SK-N-SH (cell line): ENCODE measurements at regions not wholly inside any gene's neighbourhood (a gene's known extent, or its start where the extent isn't known, plus 50 kb on each side); places are given as distances from the start of the nearest gene placed in this dataset.

ENCODE experiments used
- CTCF ChIA-PET: fragments of 300-600, 350-600 bp; formaldehyde crosslinking; extraction: SDS; loops from one replicate; lab custom pipeline; 2021; lab: Yijun Ruan, JAX
- POLR2A ChIA-PET: fragments of 350-600 bp; sonication (Branson Sonifier 250); formaldehyde crosslinking; extraction: SDS; loops from one replicate; lab custom pipeline; 2020; ENCODE audit warnings: antibody characterized with exemption, inconsistent platforms; lab: Yijun Ruan, JAX
- DNase-seq: peaks from one replicate; pipeline ENCODE4 v3.0.0; 2012
- H2AFZ ChIP-seq: fragments of 200-600 bp; sonication (generic); 2 replicates; pipeline ENCODE4 v1.8.1; 2016; ENCODE audit warnings: antibody characterized with exemption, mild to moderate bottlenecking, low read depth
- H3F3A ChIP-seq: fragments of 200-600 bp; sonication (generic); replicated peaks from 2 replicates; pipeline ENCODE3; 2016; ENCODE audit warnings: antibody characterized with exemption, mild to moderate bottlenecking; ENCODE audit not compliant: insufficient read depth
- H3K27ac ChIP-seq, 2 experiments: fragments of 200-500 bp in 1 of 2; fragments of 200-600 bp in 1 of 2; sonication (Bioruptor generic) in 1 of 2; sonication (generic), shearing (Covaris generic) in 1 of 2; 2 replicates each; pipeline versions ENCODE4 v1.5.1 to v1.6.1; 2014 to 2016; ENCODE audit warnings: low read depth in 2 of 2, inconsistent platforms in 1 of 2, low read length in 1 of 2, mild to moderate bottlenecking in 1 of 2, mixed read lengths in 1 of 2
- H3K27me3 ChIP-seq: fragments of 200-600 bp; sonication (generic), shearing (Covaris generic); 2 replicates; pipeline ENCODE4 v1.6.1; 2016; ENCODE audit warnings: mixed run types; ENCODE audit not compliant: insufficient read depth
- H3K36me3 ChIP-seq, 2 experiments: fragments of 200-500 bp in 1 of 2; fragments of 200-600 bp in 1 of 2; sonication (Bioruptor generic) in 1 of 2; sonication (generic) in 1 of 2; replicated peaks in 1 of 2; 2 replicates each; pipeline versions ENCODE3 to v1.5.1; 2014 to 2016; ENCODE audit warnings: low read length in 1 of 2, mild to moderate bottlenecking in 1 of 2; ENCODE audit not compliant: insufficient read depth in 2 of 2, control insufficient read depth in 1 of 2
- H3K4me1 ChIP-seq, 2 experiments: fragments of 200-500 bp in 1 of 2; fragments of 200-600 bp in 1 of 2; sonication (Bioruptor generic) in 1 of 2; sonication (generic), shearing (Covaris generic) in 1 of 2; 2 replicates each; pipeline versions ENCODE4 v1.5.1 to v1.6.1; 2014 to 2016; ENCODE audit warnings: low read depth in 1 of 2, low read length in 1 of 2, mixed run types in 1 of 2; ENCODE audit not compliant: insufficient read depth in 2 of 2, control insufficient read depth in 1 of 2
- H3K4me2 ChIP-seq: fragments of 200-600 bp; sonication (generic), shearing (Covaris generic); 2 replicates; pipeline ENCODE4 v1.6.1; 2017; ENCODE audit warnings: mixed run types
- H3K4me3 ChIP-seq, 2 experiments: fragments of 200-500 bp in 1 of 2; fragments of 200-600 bp in 1 of 2; sonication (Bioruptor generic) in 1 of 2; sonication (generic), shearing (Covaris generic) in 1 of 2; 2 replicates each; pipeline versions ENCODE4 v1.5.1 to v1.8.1; 2014 to 2016; ENCODE audit warnings: low read depth in 2 of 2, inconsistent platforms in 1 of 2, low read length in 1 of 2, mild to moderate bottlenecking in 1 of 2, mixed read lengths in 1 of 2, moderate library complexity in 1 of 2
- H3K79me2 ChIP-seq: fragments of 200-600 bp; sonication (generic); 2 replicates; pipeline ENCODE4 v1.8.1; 2017; ENCODE audit warnings: mild to moderate bottlenecking; ENCODE audit not compliant: insufficient read depth
- H3K9ac ChIP-seq: fragments of 200-600 bp; sonication (generic); 2 replicates; pipeline ENCODE4 v1.6.1; 2017; ENCODE audit warnings: mixed run types
- H3K9me2 ChIP-seq: fragments of 200-600 bp; sonication (generic); 2 replicates; pipeline ENCODE4 v1.6.1; 2017; ENCODE audit warnings: mixed run types
- H3K9me3 ChIP-seq: fragments of 200-600 bp; sonication (generic); 2 replicates; pipeline ENCODE4 v1.6.1; 2017; ENCODE audit warnings: mixed run types, mild to moderate bottlenecking, moderate library complexity
- H4K20me1 ChIP-seq: fragments of 200-600 bp; sonication (generic); 2 replicates; pipeline ENCODE4 v1.6.1; 2017; ENCODE audit warnings: mild to moderate bottlenecking, mixed run types; ENCODE audit not compliant: insufficient read depth
- ELF1 ChIP-seq: IDR thresholded peaks from 2 replicates; pipeline ENCODE4 v1.4.0; 2012
- EP300 ChIP-seq, 2 experiments: IDR thresholded peaks; 2 replicates each; pipeline versions ENCODE4 v1.4.0 to v1.6.1; 2012; ENCODE audit warnings: borderline replicate concordance in 1 of 2, low read depth in 1 of 2, low read length in 1 of 2
- EZH2phosphoT487 ChIP-seq: fragments of 200-600 bp; sonication (generic); IDR thresholded peaks from 2 replicates; pipeline ENCODE4 v1.6.1; 2017; ENCODE audit warnings: low read depth, mixed run types, mild to moderate bottlenecking, antibody characterized with exemption, moderate library complexity, borderline replicate concordance
- FOXM1 ChIP-seq: IDR thresholded peaks from 2 replicates; pipeline ENCODE4 v1.4.0; 2012; ENCODE audit warnings: low read depth, mild to moderate bottlenecking
- GABPA ChIP-seq: IDR thresholded peaks from 2 replicates; pipeline ENCODE4 v1.4.0; 2012; ENCODE audit warnings: low read depth, mild to moderate bottlenecking
- GATA2 ChIP-seq: sonication (generic); formaldehyde crosslinking; IDR thresholded peaks from 2 replicates; pipeline ENCODE4 v1.5.0; 2020; ENCODE audit warnings: mild to moderate bottlenecking, missing genetic modification reagents
- JUND ChIP-seq: IDR thresholded peaks from 2 replicates; pipeline ENCODE4 v1.4.0; 2012
- MEF2A ChIP-seq: IDR thresholded peaks from 2 replicates; pipeline ENCODE4 v1.4.0; 2012; ENCODE audit warnings: low read depth, borderline replicate concordance
- NRF1 ChIP-seq: IDR thresholded peaks from 2 replicates; pipeline ENCODE4 v1.6.1; 2012; ENCODE audit warnings: low read depth, mild to moderate bottlenecking, low read length
- POLR2AphosphoS5 ChIP-seq: IDR thresholded peaks from 2 replicates; pipeline ENCODE4 v1.6.1; 2012; ENCODE audit warnings: low read depth, low read length
- RCOR1 ChIP-seq: fragments of 150-350 bp; IDR thresholded peaks from 2 replicates; pipeline ENCODE4 v1.6.1; 2017; ENCODE audit warnings: antibody characterized with exemption, low read length
- RFX5 ChIP-seq: IDR thresholded peaks from 2 replicates; pipeline ENCODE4 v1.6.1; 2012; ENCODE audit warnings: mild to moderate bottlenecking, improper control_type of control experiment, low read length
- TCF12 ChIP-seq: IDR thresholded peaks from 2 replicates; pipeline ENCODE4 v1.4.0; 2012
- WGBS: methylation state at CpG from one replicate; pipeline ENCODE4 v1.1.6; 2017; ENCODE audit warnings: low lambda C conversion rate; 5-methylcytosine and 5-hydroxymethylcytosine counted together
- TF ChIP-seq, protein P1 (sequence below): IDR thresholded peaks from 2 replicates; pipeline ENCODE4 v1.4.0; 2012; ENCODE audit warnings: low read depth
- TF ChIP-seq, protein P2 (sequence below): IDR thresholded peaks from 2 replicates; pipeline ENCODE4; 2012
- TF ChIP-seq, protein P3 (sequence below): fragments of 150-350 bp; IDR thresholded peaks from 2 replicates; pipeline ENCODE4 v1.6.1; 2017; ENCODE audit warnings: antibody characterized with exemption, low read length, low read depth, borderline replicate concordance

DNA sequence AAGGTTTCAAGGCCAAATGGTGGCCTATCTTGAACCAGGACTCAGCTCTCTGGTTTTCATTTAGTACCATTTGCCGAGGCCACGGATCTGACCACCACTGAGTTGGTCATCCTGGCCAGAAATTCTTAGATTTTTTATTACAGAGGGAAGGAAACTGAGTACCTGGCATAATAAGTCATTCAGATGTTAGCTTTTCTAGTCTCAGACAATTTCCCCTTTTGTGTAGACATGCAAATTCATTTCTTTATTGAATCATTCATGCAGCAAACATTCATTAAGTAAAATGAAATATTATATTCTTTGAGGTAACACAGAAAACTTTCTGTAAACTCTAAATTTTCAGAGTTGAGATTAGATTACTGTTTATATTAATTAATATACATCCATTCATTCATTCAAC lies 223.7 kb downstream of the PDCD6IP start:
- POLR2A ChIA-PET: no interaction called here
- H3K79me2 ChIP-seq: no peaks in the 10 kb centered on the region

DNA sequence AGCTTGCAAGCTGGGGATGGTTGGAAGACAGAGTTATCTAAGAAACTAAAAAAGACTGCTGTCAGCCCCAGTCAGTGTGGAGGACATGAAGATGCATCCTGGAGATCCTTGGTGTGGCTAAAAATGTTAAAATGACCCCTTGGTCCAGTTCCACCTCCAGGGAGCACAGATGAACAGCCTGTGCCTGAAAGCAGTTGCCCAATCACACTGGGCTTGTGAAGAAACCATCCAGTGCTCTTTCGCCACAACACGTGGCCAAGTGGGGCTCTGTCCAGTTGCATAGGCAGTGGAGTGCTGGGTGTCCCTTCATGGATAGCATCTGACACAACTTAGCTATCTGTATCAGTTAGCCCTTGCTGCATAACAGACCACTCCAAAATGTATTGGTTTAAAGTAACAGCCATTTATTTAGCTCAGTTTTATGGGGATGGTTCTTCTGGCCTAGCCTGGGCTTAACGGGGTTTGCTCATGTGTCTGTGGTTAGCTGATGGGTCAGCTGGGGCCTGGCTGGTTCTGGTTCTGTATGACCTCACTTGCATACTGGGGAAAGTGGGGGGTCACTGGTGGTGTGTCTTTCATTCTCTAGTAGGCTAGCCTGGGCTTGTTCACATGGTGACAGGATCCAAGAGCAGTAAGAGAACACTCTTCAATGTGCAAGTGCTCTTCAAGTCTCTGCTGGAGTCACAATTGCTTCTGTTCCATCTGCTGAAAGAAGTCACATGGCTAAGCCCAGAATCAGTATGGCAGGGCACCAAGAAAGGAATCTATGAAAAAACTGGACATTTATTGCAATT lies 226.2 kb downstream of the PDCD6IP start:
- no peaks in the 10 kb centered on the region for H3K9me2 ChIP-seq
- ChIA-PET CTCF (interaction anchor here (2.4 kb wide), 1 partner anchor 20 kb away, joined by 6 read pairs; no protein-coding TSS in a partner anchor), POLR2A (no interaction called here)
- no peak overlapping the region for H3K4me3 ChIP-seq
- 71% methylated on average over 3 of the region's 3 CpGs for WGBS
- H4K20me1 ChIP-seq: no peaks in the 10 kb centered on the region
- DNase-seq: no peak
- H3K4me1 ChIP-seq: no peaks in the 10 kb centered on the region; a peak in 1 of 4 replicates
- no peak for TF ChIP-seq EZH2phosphoT487
- TF ChIP-seq, protein P1, sequence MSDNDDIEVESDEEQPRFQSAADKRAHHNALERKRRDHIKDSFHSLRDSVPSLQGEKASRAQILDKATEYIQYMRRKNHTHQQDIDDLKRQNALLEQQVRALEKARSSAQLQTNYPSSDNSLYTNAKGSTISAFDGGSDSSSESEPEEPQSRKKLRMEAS: no peak
- no peak for TF ChIP-seq POLR2AphosphoS5
- no peak for TF ChIP-seq ELF1
- H2AFZ ChIP-seq: no peak overlapping the region
- H3K27me3 ChIP-seq: no peaks in the 10 kb centered on the region
- H3K4me2 ChIP-seq: no peak overlapping the region
- H3K9ac ChIP-seq: no peak overlapping the region
- H3K36me3 ChIP-seq: no peaks in the 10 kb centered on the region
- no peaks in the 10 kb centered on the region for H3F3A ChIP-seq
- H3K9me3 ChIP-seq: no peaks in the 10 kb centered on the region
- no peak overlapping the region for H3K27ac ChIP-seq
- H3K79me2 ChIP-seq: no peaks in the 10 kb centered on the region

More for the DNA sequence above, 223.7 kb downstream of the PDCD6IP start:
- H3K27me3 ChIP-seq: no peaks in the 10 kb centered on the region
- no peak overlapping the region for H3K27ac ChIP-seq
- H3K4me3 ChIP-seq: no peak overlapping the region
- H3K36me3 ChIP-seq: no peaks in the 10 kb centered on the region
- H3F3A ChIP-seq: no peaks in the 10 kb centered on the region
- no peak overlapping the region for H2AFZ ChIP-seq
- H3K9me2 ChIP-seq: no peaks in the 10 kb centered on the region
- TF ChIP-seq EZH2phosphoT487 (no peak), TCF12 (no peak), NRF1 (no peak), RCOR1 (no peak), ELF1 (no peak), GABPA (no peak), FOXM1 (no peak), EP300 (IDR thresholded peaks at IDR 0.05; ENCODE audit: borderline replicate concordance in 1 of 2, low read depth in 1 of 2, low read length in 1 of 2) (no peak)
- TF ChIP-seq, all 33 proteins: peak for 0
- H3K4me2 ChIP-seq: no peak overlapping the region
- CTCF ChIA-PET: interaction anchor here (1.6 to 2.4 kb wide), 2 partner anchors 18 to 139 kb away, joined by 3 to 6 read pairs; no protein-coding TSS in a partner anchor
- no peaks in the 10 kb centered on the region; a peak in 1 of 4 replicates for H3K4me1 ChIP-seq
- no peak for DNase-seq
- no peak overlapping the region for H3K9ac ChIP-seq
- 56% methylated on average over 2 of the region's 2 CpGs for WGBS
- H4K20me1 ChIP-seq: no peaks in the 10 kb centered on the region
- no peaks in the 10 kb centered on the region for H3K9me3 ChIP-seq

DNA sequence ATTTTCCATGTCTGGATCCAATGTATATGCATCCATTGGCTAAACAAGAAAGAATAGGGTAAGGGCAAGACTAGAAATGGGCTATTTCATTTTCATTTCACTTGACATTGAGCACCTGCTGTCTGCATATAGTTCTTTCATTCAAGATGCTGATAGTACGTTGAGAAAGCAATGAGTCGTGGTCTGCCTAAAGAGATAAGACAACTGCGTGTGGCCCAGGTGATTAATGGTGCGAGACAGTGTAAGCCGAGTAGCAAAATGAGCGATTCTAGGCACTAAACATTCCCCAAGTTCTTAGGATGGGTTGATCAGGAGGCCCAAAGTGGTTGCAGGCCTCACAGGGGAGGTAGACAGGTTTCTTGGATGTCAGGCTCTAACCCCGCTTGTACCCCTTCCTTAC lies 235.4 kb downstream of the PDCD6IP start:
- no peaks in the 10 kb centered on the region for H3K79me2 ChIP-seq
- H3K4me3 ChIP-seq: no peak overlapping the region
- H3K27ac ChIP-seq: no peak overlapping the region
- POLR2A ChIA-PET: no interaction called here
- CTCF ChIA-PET: no interaction called here
- H3K9ac ChIP-seq: no peak overlapping the region
- 52% methylated on average over 7 of the region's 7 CpGs for WGBS
- no peaks in the 10 kb centered on the region for H3K9me3 ChIP-seq
- H3F3A ChIP-seq: no peaks in the 10 kb centered on the region
- DNase-seq: no peak
- H3K4me2 ChIP-seq: no peak overlapping the region
- no peaks in the 10 kb centered on the region for H4K20me1 ChIP-seq
- no peaks in the 10 kb centered on the region for H3K9me2 ChIP-seq
- no peaks in the 10 kb centered on the region for H3K27me3 ChIP-seq
- H3K4me1 ChIP-seq: no peaks in the 10 kb centered on the region
- H3K36me3 ChIP-seq: no peaks in the 10 kb centered on the region
- H2AFZ ChIP-seq: no peak overlapping the region
- no peak for TF ChIP-seq RFX5
- no peak for TF ChIP-seq JUND
- no peak for TF ChIP-seq TCF12
- TF ChIP-seq, protein P2, sequence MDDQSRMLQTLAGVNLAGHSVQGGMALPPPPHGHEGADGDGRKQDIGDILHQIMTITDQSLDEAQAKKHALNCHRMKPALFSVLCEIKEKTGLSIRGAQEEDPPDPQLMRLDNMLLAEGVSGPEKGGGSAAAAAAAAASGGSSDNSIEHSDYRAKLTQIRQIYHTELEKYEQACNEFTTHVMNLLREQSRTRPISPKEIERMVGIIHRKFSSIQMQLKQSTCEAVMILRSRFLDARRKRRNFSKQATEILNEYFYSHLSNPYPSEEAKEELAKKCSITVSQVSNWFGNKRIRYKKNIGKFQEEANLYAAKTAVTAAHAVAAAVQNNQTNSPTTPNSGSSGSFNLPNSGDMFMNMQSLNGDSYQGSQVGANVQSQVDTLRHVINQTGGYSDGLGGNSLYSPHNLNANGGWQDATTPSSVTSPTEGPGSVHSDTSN: no peak
- TF ChIP-seq GATA2 (CRISPR knock-in tag): no peak
- TF ChIP-seq, protein P3, sequence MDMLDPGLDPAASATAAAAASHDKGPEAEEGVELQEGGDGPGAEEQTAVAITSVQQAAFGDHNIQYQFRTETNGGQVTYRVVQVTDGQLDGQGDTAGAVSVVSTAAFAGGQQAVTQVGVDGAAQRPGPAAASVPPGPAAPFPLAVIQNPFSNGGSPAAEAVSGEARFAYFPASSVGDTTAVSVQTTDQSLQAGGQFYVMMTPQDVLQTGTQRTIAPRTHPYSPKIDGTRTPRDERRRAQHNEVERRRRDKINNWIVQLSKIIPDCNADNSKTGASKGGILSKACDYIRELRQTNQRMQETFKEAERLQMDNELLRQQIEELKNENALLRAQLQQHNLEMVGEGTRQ: no peak
- no peak for TF ChIP-seq MEF2A
- TF ChIP-seq, all 33 proteins: peak for 0
